HepG2 (cell line): ENCODE measurements at regions not wholly inside any gene's neighbourhood (a gene's known extent, or its start where the extent isn't known, plus 50 kb on each side); places are given as distances from the start of the nearest gene placed in this dataset.

Experiments used
- ATRX ChIP-seq: sonication (generic); formaldehyde crosslinking; IDR thresholded peaks from 2 replicates; pipeline ENCODE4 v1.4.0; 2020; ENCODE audit warnings: missing genetic modification reagents, borderline replicate concordance
- JUN ChIP-seq: sonication (generic); formaldehyde crosslinking; IDR thresholded peaks from 2 replicates; pipeline ENCODE4 v1.4.0; 2020; ENCODE audit warnings: mild to moderate bottlenecking, missing genetic modification reagents
- PHF20 ChIP-seq: sonication (generic); formaldehyde crosslinking; IDR thresholded peaks from 2 replicates; pipeline ENCODE4 v1.5.0; 2020; ENCODE audit warnings: mild to moderate bottlenecking, missing genetic modification reagents
- SRF ChIP-seq: IDR thresholded peaks from 2 replicates; pipeline ENCODE4 v1.6.1; 2011; ENCODE audit warnings: mild to moderate bottlenecking, low read depth, low read length, moderate library complexity
- ZBTB34 ChIP-seq: sonication (generic); formaldehyde crosslinking; IDR thresholded peaks from 2 replicates; pipeline ENCODE4 v1.8.0; 2022; ENCODE audit warnings: mild to moderate bottlenecking, missing genetic modification reagents

- no peak for TF ChIP-seq PHF20 (CRISPR knock-in tag)
- no peak for TF ChIP-seq ATRX (CRISPR knock-in tag)
- no peak for TF ChIP-seq JUN
- TF ChIP-seq SRF: no peak
- no peak for TF ChIP-seq ZBTB34
These were observed 68.6 kb downstream of the C7orf25 start for GRCh38 chr7:42843205-42843800.
